H9 (cell line): ENCODE measurements at regions not wholly inside any gene's neighbourhood (a gene's known extent, or its start where the extent isn't known, plus 50 kb on each side); places are given as distances from the start of the nearest gene placed in this dataset.

Experiments
- DNase-seq: peaks from one replicate; pipeline ENCODE4 v3.0.0-alpha.2; 2017
- H2AFZ ChIP-seq: one replicate; pipeline ENCODE4 v1.6.1; 2013; ENCODE audit warnings: mild to moderate bottlenecking, low read length, control low read depth, moderate library complexity
- H2AK5ac ChIP-seq: 2 replicates; pipeline ENCODE4 v1.6.1; 2013; ENCODE audit warnings: low read length, control low read depth, mixed read lengths; ENCODE audit not compliant: insufficient read length
- H2BK120ac ChIP-seq: one replicate; pipeline ENCODE4 v1.6.1; 2013; ENCODE audit warnings: low read depth, mild to moderate bottlenecking, low read length, control low read depth, inconsistent platforms; ENCODE audit not compliant: poor library complexity, severe bottlenecking
- H2BK12ac ChIP-seq: 2 replicates; pipeline ENCODE4 v1.6.1; 2013; ENCODE audit warnings: low read length, control low read depth, mixed read lengths, low read depth; ENCODE audit not compliant: insufficient read length
- H2BK15ac ChIP-seq: 2 replicates; pipeline ENCODE4 v1.6.1; 2013; ENCODE audit warnings: low read depth, low read length, control low read depth
- H2BK20ac ChIP-seq: one replicate; pipeline ENCODE4 v1.6.1; 2013; ENCODE audit warnings: low read depth, mild to moderate bottlenecking, low read length, control low read depth, inconsistent platforms; ENCODE audit not compliant: poor library complexity, severe bottlenecking
- H2BK5ac ChIP-seq: 2 replicates; pipeline ENCODE4 v1.6.1; 2013; ENCODE audit warnings: low read length, control low read depth, mixed read lengths; ENCODE audit not compliant: insufficient read length
- H3K14ac ChIP-seq: 2 replicates; pipeline ENCODE4 v1.6.1; 2013; ENCODE audit warnings: low read length, control low read depth; ENCODE audit not compliant: insufficient read depth
- H3K18ac ChIP-seq: 2 replicates; pipeline ENCODE4 v1.6.1; 2013; ENCODE audit warnings: low read depth, mild to moderate bottlenecking, mixed read lengths, low read length, control low read depth; ENCODE audit not compliant: insufficient read length
- H3K23ac ChIP-seq: 2 replicates; pipeline ENCODE4 v1.6.1; 2013; ENCODE audit warnings: low read length, control low read depth, mixed read lengths, low read depth; ENCODE audit not compliant: insufficient read length
- H3K23me2 ChIP-seq: 2 replicates; pipeline ENCODE4 v1.6.1; 2013; ENCODE audit warnings: low read depth, mild to moderate bottlenecking, mixed read lengths, low read length, control low read depth; ENCODE audit not compliant: insufficient read length, poor library complexity, severe bottlenecking
- H3K27ac ChIP-seq: 2 replicates; pipeline ENCODE4 v1.5.1; 2013; ENCODE audit warnings: low read length, control low read depth, mixed read lengths, low read depth; ENCODE audit not compliant: insufficient read length
- H3K27me3 ChIP-seq: 2 replicates; pipeline ENCODE4 v1.6.1; 2013; ENCODE audit warnings: low read length, control low read depth, inconsistent platforms; ENCODE audit not compliant: insufficient read depth
- H3K4ac ChIP-seq: 2 replicates; pipeline ENCODE4 v1.6.1; 2013; ENCODE audit warnings: low read depth, mild to moderate bottlenecking, control low read depth, inconsistent platforms, low read length, moderate library complexity
- H3K4me1 ChIP-seq: 2 replicates; pipeline ENCODE4 v1.6.1; 2013; ENCODE audit warnings: low read length, control low read depth, inconsistent platforms; ENCODE audit not compliant: insufficient read depth
- H3K4me2 ChIP-seq: 2 replicates; pipeline ENCODE4 v1.6.1; 2013; ENCODE audit warnings: low read length, control low read depth, mixed read lengths; ENCODE audit not compliant: insufficient read length, insufficient read depth
- H3K56ac ChIP-seq: 2 replicates; pipeline ENCODE4 v1.6.1; 2013; ENCODE audit warnings: low read depth, mild to moderate bottlenecking, mixed read lengths, low read length, control low read depth; ENCODE audit not compliant: insufficient read length
- H3K79me1 ChIP-seq: 2 replicates; pipeline ENCODE4 v1.6.1; 2013; ENCODE audit warnings: low read depth, mild to moderate bottlenecking, moderate library complexity, low read length, control low read depth, inconsistent platforms; ENCODE audit not compliant: insufficient read depth, poor library complexity, severe bottlenecking
- H3K79me2 ChIP-seq: 2 replicates; pipeline ENCODE4 v1.6.1; 2013; ENCODE audit warnings: low read length, control low read depth, inconsistent platforms; ENCODE audit not compliant: insufficient read depth
- H3K9ac ChIP-seq: 2 replicates; pipeline ENCODE4 v1.6.1; 2013; ENCODE audit warnings: low read length, control low read depth, mixed read lengths; ENCODE audit not compliant: insufficient read length; ENCODE audit errors: extremely low read depth
- H3K9me3 ChIP-seq: one replicate; pipeline ENCODE4 v1.6.1; 2013; ENCODE audit warnings: low read depth, low read length, inconsistent platforms; ENCODE audit not compliant: control insufficient read depth
- H3T11ph ChIP-seq: one replicate; pipeline ENCODE4 v1.6.1; 2013; ENCODE audit warnings: mild to moderate bottlenecking, low read length, control low read depth, inconsistent platforms
- H4K20me1 ChIP-seq: one replicate; pipeline ENCODE4 v1.6.1; 2013; ENCODE audit not compliant: control insufficient read depth, insufficient read length, insufficient read depth
- H4K5ac ChIP-seq: 2 replicates; pipeline ENCODE4 v1.6.1; 2013; ENCODE audit warnings: low read depth, mild to moderate bottlenecking, mixed read lengths, low read length, control low read depth; ENCODE audit not compliant: insufficient read length
- H4K8ac ChIP-seq: replicated peaks from 2 replicates; pipeline ENCODE4 v1.6.1; 2013; ENCODE audit warnings: low read length, control low read depth, mixed read lengths, low read depth; ENCODE audit not compliant: insufficient read length
- H4K91ac ChIP-seq: 2 replicates; pipeline ENCODE4 v1.6.1; 2013; ENCODE audit warnings: low read depth, mild to moderate bottlenecking, moderate library complexity, mixed read lengths, low read length, control low read depth; ENCODE audit not compliant: insufficient read length
- H3K27ac Mint-ChIP-seq, 3 experiments: 2 replicates in 2 of 3; 3 replicates in 1 of 3; pipeline ENCODE4 v1.8.0; 2020 to 2021; ENCODE audit warnings: mixed read lengths in 3 of 3, mild to moderate bottlenecking in 1 of 3, moderate library complexity in 1 of 3
- H3K27me3 Mint-ChIP-seq: 2 replicates; pipeline ENCODE4 v1.8.0; 2021; ENCODE audit warnings: low read depth, mild to moderate bottlenecking, moderate library complexity, mixed read lengths
- H3K36me3 Mint-ChIP-seq, 3 experiments: 2 replicates in 2 of 3; 3 replicates in 1 of 3; pipeline ENCODE4 v1.8.0; 2020 to 2021; ENCODE audit warnings: low read depth in 3 of 3, mixed read lengths in 3 of 3; ENCODE audit not compliant: insufficient read depth in 1 of 3
- H3K4me1 Mint-ChIP-seq, 2 experiments: 2 replicates each; pipeline ENCODE4 v1.8.0; 2020; ENCODE audit warnings: mixed read lengths in 2 of 2
- H3K4me3 Mint-ChIP-seq, 2 experiments: 2 replicates in 1 of 2; 3 replicates in 1 of 2; pipeline ENCODE4 v1.8.0; 2020 to 2021; ENCODE audit warnings: mild to moderate bottlenecking in 2 of 2, mixed read lengths in 2 of 2, moderate library complexity in 1 of 2
- H3K9me3 Mint-ChIP-seq, 2 experiments: 2 replicates in 1 of 2; 3 replicates in 1 of 2; pipeline ENCODE4 v1.8.0; 2020; ENCODE audit warnings: mild to moderate bottlenecking in 2 of 2, mixed read lengths in 2 of 2, moderate library complexity in 1 of 2
- CTCF ChIP-seq: fragments of 200-600 bp; sonication (generic); conservative IDR thresholded peaks from 3 replicates; pipeline ENCODE4 v1.8.0; 2021; ENCODE audit warnings: antibody characterized with exemption, mild to moderate bottlenecking
- WGBS: extraction: QIAGEN DNeasy Blood & Tissue Kit; methylation state at CpG from one replicate; pipeline ENCODE4 v1.1.7; 2013; ENCODE audit warnings: missing lambda C conversion rate, low lambda C conversion rate, mixed read lengths; ENCODE audit not compliant: insufficient read length; ENCODE audit errors: extremely low coverage; 5-methylcytosine and 5-hydroxymethylcytosine counted together

GRCh38 chr20:41869261-41869660, 251.1 kb upstream of the CHD6 start:
- no peaks in the 10 kb centered on the region for H3K27me3 ChIP-seq
- Mint-ChIP-seq H3K27ac (no peak overlapping the region), H3K36me3 (peaks cover 3 to 19% (median 8%) of the 10 kb centered on the region in 3 experiments), H3K4me1 (peaks cover 0 to 2% of the 10 kb centered on the region in 2 experiments; a peak in 1 of 4 replicates), H3K9me3 (peaks cover 30 to 35% of the 10 kb centered on the region in 2 experiments), H3K4me3 (no peak overlapping the region), H3K27me3 (no peaks in the 10 kb centered on the region; the same call in 1 of the 2 replicates)
- H3K4me2 ChIP-seq, result no peak overlapping the region
- H4K5ac ChIP-seq, result no peak overlapping the region
- H3T11ph ChIP-seq, result no peak overlapping the region
- DNase-seq, result no peak
- no peak overlapping the region for H2BK15ac ChIP-seq
- no peak overlapping the region for H2BK12ac ChIP-seq
- H4K20me1 ChIP-seq, result no peaks in the 10 kb centered on the region
- no peak overlapping the region for H2AFZ ChIP-seq
- H3K27ac ChIP-seq, result no peak overlapping the region
- H3K4me1 ChIP-seq, result no peaks in the 10 kb centered on the region
- H2AK5ac ChIP-seq, result no peak overlapping the region
- H3K56ac ChIP-seq, result no peak overlapping the region
- no peak overlapping the region for H4K8ac ChIP-seq
- no peak overlapping the region for H3K14ac ChIP-seq
- H2BK20ac ChIP-seq, result no peak overlapping the region
- no peak overlapping the region for H2BK5ac ChIP-seq
- no peaks in the 10 kb centered on the region for H3K79me2 ChIP-seq
- no peak overlapping the region for H2BK120ac ChIP-seq
- no peak overlapping the region for H3K23ac ChIP-seq
- no CpG with 5 or more reads among the region's 2 CpGs for WGBS
- no peak overlapping the region for H4K91ac ChIP-seq
- H3K4ac ChIP-seq, result no peak overlapping the region
- H3K9me3 ChIP-seq, result no peaks in the 10 kb centered on the region
- H3K79me1 ChIP-seq, result no peaks in the 10 kb centered on the region
- TF ChIP-seq CTCF, result no peak
- no peaks in the 10 kb centered on the region for H3K23me2 ChIP-seq
- no peak overlapping the region for H3K9ac ChIP-seq
- no peak overlapping the region for H3K18ac ChIP-seq
